ENCODE measurements at regions not wholly inside any gene's neighbourhood (a gene's known extent, or its start where the extent isn't known, plus 50 kb on each side); places are given as distances from the start of the nearest gene placed in this dataset.

DNA sequence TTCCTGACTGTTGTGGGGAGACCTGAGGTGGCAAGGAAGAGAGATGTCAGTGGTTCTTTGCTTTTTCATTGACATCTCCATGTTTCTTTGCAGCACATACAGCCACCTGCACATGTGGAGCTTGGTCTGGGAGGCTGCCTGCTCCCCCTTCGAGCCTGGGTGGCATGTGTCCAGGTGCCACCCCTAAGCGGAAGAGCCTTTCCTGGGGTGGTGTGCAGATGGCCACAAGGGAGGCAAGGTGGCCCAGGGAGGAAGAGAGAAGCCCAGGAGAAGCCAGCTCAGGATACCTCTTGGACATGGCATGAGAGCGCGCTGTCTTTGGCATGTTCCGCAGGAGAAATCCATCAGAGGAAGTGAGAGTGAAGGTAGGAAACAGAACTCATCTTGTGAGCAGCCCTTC lies 105.9 kb upstream of the NPTX2 start:
- Histone ChIP-seq H3K4me3 (ENCODE audit: low read depth, low read length) (no peak overlapping the region), H3K9ac (no peak overlapping the region), H3K27me3 (ENCODE audit: control insufficient read depth, insufficient read depth, low read length) (no peaks in the 10 kb centered on the region), H2AFZ (no peak overlapping the region), H3K27ac (no peak overlapping the region), H3K4me2 (ENCODE audit: low read length) (no peak overlapping the region), H3K36me3 (ENCODE audit: control insufficient read depth, insufficient read depth, low read length) (no peaks in the 10 kb centered on the region), H3K79me2 (no peaks in the 10 kb centered on the region), H3K4me1 (no peaks in the 10 kb centered on the region), H3K9me3 (ENCODE audit: control insufficient read depth, low read length) (no peaks in the 10 kb centered on the region)
- TF ChIP-seq CTCF (IDR thresholded peaks at IDR 0.05): no peak

DNA sequence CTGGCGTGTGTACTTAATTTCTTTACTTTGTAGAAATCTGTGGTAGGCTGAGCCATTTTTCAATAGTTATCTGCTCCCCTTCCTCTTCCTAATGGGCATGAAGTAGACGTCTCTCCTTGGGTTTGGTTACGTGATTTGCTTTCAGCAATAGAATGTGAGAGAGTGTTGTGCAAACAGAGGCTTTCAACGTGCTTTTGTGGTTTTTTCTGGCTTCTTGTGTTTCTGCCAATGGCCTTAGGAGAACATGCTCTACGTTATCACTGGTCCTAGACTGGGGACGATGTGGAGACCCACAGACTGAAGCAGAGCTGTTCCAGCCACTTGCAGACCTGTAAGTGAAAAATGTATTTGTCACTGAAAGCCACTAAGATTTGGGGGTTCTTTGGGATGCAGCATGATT lies 107.2 kb upstream of the NPTX2 start:
- H2AFZ ChIP-seq: no peak overlapping the region
- H3K9me3 ChIP-seq (ENCODE audit: control insufficient read depth, low read length): no peaks in the 10 kb centered on the region
- no peaks in the 10 kb centered on the region for H3K4me1 ChIP-seq
- H3K79me2 ChIP-seq: no peaks in the 10 kb centered on the region
- no peak overlapping the region for H3K9ac ChIP-seq
- H3K4me2 ChIP-seq (ENCODE audit: low read length): no peak overlapping the region
- no peak overlapping the region for H3K4me3 ChIP-seq (ENCODE audit: low read depth, low read length)
- H3K36me3 ChIP-seq (ENCODE audit: control insufficient read depth, insufficient read depth, low read length): no peaks in the 10 kb centered on the region
- no peak for TF ChIP-seq CTCF (IDR thresholded peaks at IDR 0.05)
- H3K27ac ChIP-seq: no peak overlapping the region
- H3K27me3 ChIP-seq (ENCODE audit: control insufficient read depth, insufficient read depth, low read length): no peaks in the 10 kb centered on the region

- Histone ChIP-seq H3K36me3 (ENCODE audit: control insufficient read depth, insufficient read depth, low read length) (no peaks in the 10 kb centered on the region), H3K9me3 (ENCODE audit: control insufficient read depth, low read length) (no peaks in the 10 kb centered on the region), H3K79me2 (no peaks in the 10 kb centered on the region), H3K27me3 (ENCODE audit: control insufficient read depth, insufficient read depth, low read length) (no peaks in the 10 kb centered on the region), H3K9ac (no peak overlapping the region), H3K27ac (no peak overlapping the region), H3K4me1 (no peaks in the 10 kb centered on the region), H3K4me2 (ENCODE audit: low read length) (no peak overlapping the region), H3K4me3 (ENCODE audit: low read depth, low read length) (no peak overlapping the region), H2AFZ (no peak overlapping the region)
- no peak for TF ChIP-seq CTCF (IDR thresholded peaks at IDR 0.05)
Observed at GRCh38 chr7:98506471-98506870, 105.6 kb upstream of the BAIAP2L1 start.

DNA sequence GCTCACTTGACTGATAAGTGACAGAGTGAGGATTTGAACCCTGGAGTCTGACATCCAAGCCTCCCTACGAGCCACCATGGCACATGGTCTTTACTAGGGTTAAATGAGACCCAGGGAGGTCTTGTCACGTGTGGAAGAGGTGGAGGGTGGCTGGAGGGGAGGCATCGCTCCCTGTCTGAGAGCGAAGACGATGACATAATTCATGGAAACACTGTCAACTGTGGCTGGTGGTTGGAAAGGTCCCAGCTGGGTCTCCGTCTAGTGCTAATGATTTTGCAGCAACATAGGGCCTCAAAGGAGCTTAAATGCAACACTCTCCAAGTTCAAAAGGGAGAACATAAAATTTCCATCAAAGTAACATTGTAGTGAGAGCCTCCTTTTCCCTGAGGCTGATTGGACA lies 99.9 kb upstream of the BAIAP2L1 start:
- no peak overlapping the region for H3K9ac ChIP-seq
- no peaks in the 10 kb centered on the region for H3K79me2 ChIP-seq
- H3K27me3 ChIP-seq (ENCODE audit: control insufficient read depth, insufficient read depth, low read length): no peaks in the 10 kb centered on the region
- no peaks in the 10 kb centered on the region for H3K4me1 ChIP-seq
- no peak overlapping the region for H3K27ac ChIP-seq
- TF ChIP-seq CTCF (IDR thresholded peaks at IDR 0.05): no peak
- no peaks in the 10 kb centered on the region for H3K9me3 ChIP-seq (ENCODE audit: control insufficient read depth, low read length)
- no peak overlapping the region for H3K4me2 ChIP-seq (ENCODE audit: low read length)
- H2AFZ ChIP-seq: no peak overlapping the region
- no peaks in the 10 kb centered on the region for H3K36me3 ChIP-seq (ENCODE audit: control insufficient read depth, insufficient read depth, low read length)
- no peak overlapping the region for H3K4me3 ChIP-seq (ENCODE audit: low read depth, low read length)

GRCh38 chr7:98496618-98497017 lies 95.7 kb upstream of the BAIAP2L1 start:
- no peak overlapping the region for H3K4me3 ChIP-seq (ENCODE audit: low read depth, low read length)
- H3K79me2 ChIP-seq: no peaks in the 10 kb centered on the region
- no peak for TF ChIP-seq CTCF (IDR thresholded peaks at IDR 0.05)
- no peaks in the 10 kb centered on the region for H3K36me3 ChIP-seq (ENCODE audit: control insufficient read depth, insufficient read depth, low read length)
- no peaks in the 10 kb centered on the region for H3K27me3 ChIP-seq (ENCODE audit: control insufficient read depth, insufficient read depth, low read length)
- no peaks in the 10 kb centered on the region for H3K4me1 ChIP-seq
- H3K27ac ChIP-seq: no peak overlapping the region
- no peak overlapping the region for H3K4me2 ChIP-seq (ENCODE audit: low read length)
- no peaks in the 10 kb centered on the region for H3K9me3 ChIP-seq (ENCODE audit: control insufficient read depth, low read length)
- no peak overlapping the region for H2AFZ ChIP-seq
- no peak overlapping the region for H3K9ac ChIP-seq

Measured in parathyroid adenoma (tissue), 2 donors.